ENCODE measurements at regions not wholly inside any gene's neighbourhood (a gene's known extent, or its start where the extent isn't known, plus 50 kb on each side); places are given as distances from the start of the nearest gene placed in this dataset.

GRCh38 chr2:180675170-180675569, 305.2 kb upstream of the UBE2E3 start:
- WGBS, 2 donors = 8 to 22% methylated on average over 1 of the region's 1 CpG
- Histone ChIP-seq H3K27me3 (no peaks in the 10 kb centered on the region), H3K4me1 (peaks cover 0 to 53% (median 16%) of the 10 kb centered on the region in 3 donors), H3K9me3 (no peaks in the 10 kb centered on the region), H3K36me3 (no peaks in the 10 kb centered on the region), H3K4me3 (no peak overlapping the region), H3K27ac (no peak overlapping the region)
- intact Hi-C loops (cut with DNase I) = no loop called here
- DNase-seq = no peak
- TF ChIP-seq POLR2A (IDR thresholded peaks at IDR 0.05) (no peak), CTCF (IDR thresholded peaks at IDR 0.05) (no peak)

- WGBS, 2 donors = 58 to 64% methylated on average over 1 of the region's 1 CpG
- peaks cover 0 to 31% (median 5%) of the 10 kb centered on the region in 3 donors for H3K4me1 ChIP-seq
- H3K36me3 ChIP-seq = no peaks in the 10 kb centered on the region
- H3K4me3 ChIP-seq = no peak overlapping the region
- no peak for DNase-seq
- H3K27ac ChIP-seq = no peak overlapping the region
- TF ChIP-seq POLR2A (IDR thresholded peaks at IDR 0.05) (no peak), CTCF (IDR thresholded peaks at IDR 0.05) (no peak)
- H3K9me3 ChIP-seq = no peaks in the 10 kb centered on the region
- intact Hi-C loops (cut with DNase I) = no loop called here
- H3K27me3 ChIP-seq = no peaks in the 10 kb centered on the region
Observed at GRCh38 chr2:180672377-180672776, 308.0 kb upstream of the UBE2E3 start.

GRCh38 chr2:180670302-180671003, 310.0 kb upstream of the UBE2E3 start:
- peaks cover 0 to 12% (median 0%) of the 10 kb centered on the region in 3 donors for H3K4me1 ChIP-seq
- H3K27ac ChIP-seq = no peak overlapping the region
- no peaks in the 10 kb centered on the region for H3K9me3 ChIP-seq
- TF ChIP-seq POLR2A (IDR thresholded peaks at IDR 0.05) (no peak), CTCF (IDR thresholded peaks at IDR 0.05) (no peak)
- intact Hi-C loops (cut with DNase I) = no loop called here
- DNase-seq = no peak
- H3K27me3 ChIP-seq = no peaks in the 10 kb centered on the region
- no peak overlapping the region for H3K4me3 ChIP-seq
- WGBS, 2 donors = 79 to 81% methylated on average over 4 of the region's 4 CpGs
- no peaks in the 10 kb centered on the region for H3K36me3 ChIP-seq

- Histone ChIP-seq H3K27me3 (no peaks in the 10 kb centered on the region), H3K4me3 (no peak overlapping the region), H3K36me3 (no peaks in the 10 kb centered on the region), H3K9me3 (no peaks in the 10 kb centered on the region), H3K4me1 (peaks cover 0 to 4% (median 0%) of the 10 kb centered on the region in 3 donors), H3K27ac (no peak overlapping the region)
- TF ChIP-seq POLR2A (IDR thresholded peaks at IDR 0.05) (no peak), CTCF (IDR thresholded peaks at IDR 0.05) (no peak)
- no peak for DNase-seq
- intact Hi-C loops (cut with DNase I) = no loop called here
- 32 to 34% methylated on average over 2 of the region's 2 CpGs for WGBS, 2 donors
Observed at GRCh38 chr2:180669016-180669415, 311.4 kb upstream of the UBE2E3 start.

GRCh38 chr2:180664507-180664906, 315.9 kb upstream of the UBE2E3 start:
- no peak for DNase-seq
- H3K36me3 ChIP-seq = no peaks in the 10 kb centered on the region
- 96 to 100% methylated on average over 2 of the region's 2 CpGs for WGBS, 2 donors
- TF ChIP-seq CTCF (IDR thresholded peaks at IDR 0.05) (no peak), POLR2A (IDR thresholded peaks at IDR 0.05) (no peak)
- intact Hi-C loops (cut with DNase I) = no loop called here
- H3K9me3 ChIP-seq = no peaks in the 10 kb centered on the region
- H3K4me1 ChIP-seq = peaks cover 0 to 18% (median 8%) of the 10 kb centered on the region in 3 donors
- no peak overlapping the region for H3K4me3 ChIP-seq
- no peaks in the 10 kb centered on the region for H3K27me3 ChIP-seq
- H3K27ac ChIP-seq = no peak overlapping the region
